ENCODE measurements at regions not wholly inside any gene's neighbourhood (a gene's known extent, or its start where the extent isn't known, plus 50 kb on each side); places are given as distances from the start of the nearest gene placed in this dataset.

- Histone ChIP-seq H3K4me1 (ENCODE audit: insufficient read depth, low read length) (no peaks in the 10 kb centered on the region), H3K36me3 (ENCODE audit: insufficient read depth, low read length) (no peaks in the 10 kb centered on the region), H3K9me3 (ENCODE audit: control insufficient read depth in 1 of 2, insufficient read depth in 1 of 2, low read length in 2 of 2) (no peaks in the 10 kb centered on the region), H3K27ac (ENCODE audit: low read depth in 1 of 2, low read length in 2 of 2) (no peak overlapping the region), H3K27me3 (ENCODE audit: control insufficient read depth in 1 of 2, insufficient read depth in 2 of 2, low read length in 2 of 2) (no peaks in the 10 kb centered on the region), H3K4me3 (ENCODE audit: low read length) (no peak overlapping the region)
- H3K27me3 Mint-ChIP-seq = peaks cover 10% of the 10 kb centered on the region
- DNase-seq (no peak), ATAC-seq (ENCODE audit: poor library complexity) (no peak)
- H3K4me3 Mint-ChIP-seq = no peak overlapping the region
- ChIA-PET CTCF (no interaction called here), POLR2A (no interaction called here)
- no peak overlapping the region for H3K27ac Mint-ChIP-seq
- intact Hi-C loops (cut with DNase I, micrococcal nuclease) = no loop called here
- no peaks in the 10 kb centered on the region for H3K36me3 Mint-ChIP-seq (ENCODE audit: low read depth)
- TF ChIP-seq CTCF (IDR thresholded peaks at IDR 0.05) = no peak
- no peaks in the 10 kb centered on the region for H3K9me3 Mint-ChIP-seq
- no peaks in the 10 kb centered on the region for H3K4me1 Mint-ChIP-seq (ENCODE audit: low read depth)
Observed at GRCh38 chr3:8154617-8155016, 347.0 kb upstream of the LMCD1 start.

DNA sequence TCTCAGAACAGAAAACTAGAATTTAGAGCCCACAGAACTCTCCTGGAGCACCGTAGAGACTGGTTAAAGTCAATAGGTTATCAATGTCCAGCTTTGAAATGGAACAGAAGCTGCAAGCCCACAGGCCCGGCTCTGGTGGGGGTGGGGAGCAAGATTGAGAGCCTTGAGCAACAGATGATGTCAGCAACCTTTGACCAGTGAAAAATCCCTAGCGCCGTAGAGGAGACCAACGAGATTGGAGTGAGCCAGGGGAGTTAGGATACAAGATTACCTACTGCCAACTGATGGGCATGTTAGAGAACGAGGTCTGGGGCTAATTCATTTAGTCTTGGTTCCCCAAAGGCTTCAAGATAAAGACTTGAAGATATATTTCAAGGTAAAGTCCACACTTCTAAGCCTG lies 345.5 kb upstream of the LMCD1 start:
- CTCF ChIA-PET = no interaction called here
- H3K4me3 ChIP-seq (ENCODE audit: low read length) = no peak overlapping the region
- intact Hi-C loops (cut with DNase I, micrococcal nuclease) = no loop called here
- no peaks in the 10 kb centered on the region for H3K4me1 ChIP-seq (ENCODE audit: insufficient read depth, low read length)
- no peaks in the 10 kb centered on the region for H3K27me3 ChIP-seq (ENCODE audit: control insufficient read depth in 1 of 2, insufficient read depth in 2 of 2, low read length in 2 of 2)
- ATAC-seq (ENCODE audit: poor library complexity) (no peak), DNase-seq (no peak)
- H3K36me3 Mint-ChIP-seq (ENCODE audit: low read depth) = no peaks in the 10 kb centered on the region
- peaks cover 9% of the 10 kb centered on the region for H3K27me3 Mint-ChIP-seq
- no peaks in the 10 kb centered on the region for H3K9me3 ChIP-seq (ENCODE audit: control insufficient read depth in 1 of 2, insufficient read depth in 1 of 2, low read length in 2 of 2)
- H3K27ac Mint-ChIP-seq = no peak overlapping the region
- POLR2A ChIA-PET = no interaction called here
- H3K4me1 Mint-ChIP-seq (ENCODE audit: low read depth) = no peaks in the 10 kb centered on the region
- TF ChIP-seq CTCF (IDR thresholded peaks at IDR 0.05) = no peak
- no peaks in the 10 kb centered on the region for H3K9me3 Mint-ChIP-seq
- no peak overlapping the region for H3K27ac ChIP-seq (ENCODE audit: low read depth in 1 of 2, low read length in 2 of 2)
- H3K36me3 ChIP-seq (ENCODE audit: insufficient read depth, low read length) = no peaks in the 10 kb centered on the region
- no peak overlapping the region for H3K4me3 Mint-ChIP-seq

DNA sequence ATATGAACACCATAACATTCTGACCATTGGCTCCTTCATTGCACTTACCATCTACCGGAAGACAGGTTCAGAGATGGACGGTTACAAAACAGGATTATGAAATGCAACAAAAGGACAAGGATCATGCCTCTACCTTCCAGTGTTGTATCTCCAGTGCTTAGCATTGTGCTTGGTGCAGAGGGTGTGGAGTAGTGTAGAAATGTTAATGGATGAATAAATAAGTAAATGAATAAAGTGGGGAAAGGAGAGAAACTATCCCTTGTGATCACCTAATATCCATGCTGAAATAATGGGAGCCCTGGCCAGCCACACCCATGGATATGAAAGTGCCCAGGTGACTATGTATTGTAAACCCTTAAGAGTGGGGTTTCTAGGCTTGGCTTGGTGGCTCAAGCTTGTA lies 344.8 kb upstream of the LMCD1 start:
- DNase-seq (no peak), ATAC-seq (ENCODE audit: poor library complexity) (no peak)
- no peak overlapping the region for H3K27ac Mint-ChIP-seq
- H3K4me1 Mint-ChIP-seq (ENCODE audit: low read depth) = no peaks in the 10 kb centered on the region
- H3K9me3 Mint-ChIP-seq = no peaks in the 10 kb centered on the region
- ChIA-PET CTCF (no interaction called here), POLR2A (no interaction called here)
- H3K27ac ChIP-seq (ENCODE audit: low read depth in 1 of 2, low read length in 2 of 2) = no peak overlapping the region
- H3K36me3 ChIP-seq (ENCODE audit: insufficient read depth, low read length) = no peaks in the 10 kb centered on the region
- no peaks in the 10 kb centered on the region for H3K9me3 ChIP-seq (ENCODE audit: control insufficient read depth in 1 of 2, insufficient read depth in 1 of 2, low read length in 2 of 2)
- peaks cover 9% of the 10 kb centered on the region for H3K27me3 Mint-ChIP-seq
- no peaks in the 10 kb centered on the region for H3K27me3 ChIP-seq (ENCODE audit: control insufficient read depth in 1 of 2, insufficient read depth in 2 of 2, low read length in 2 of 2)
- no peak overlapping the region for H3K4me3 ChIP-seq (ENCODE audit: low read length)
- intact Hi-C loops (cut with DNase I, micrococcal nuclease) = no loop called here
- no peaks in the 10 kb centered on the region for H3K36me3 Mint-ChIP-seq (ENCODE audit: low read depth)
- TF ChIP-seq CTCF (IDR thresholded peaks at IDR 0.05) = no peak
- no peaks in the 10 kb centered on the region for H3K4me1 ChIP-seq (ENCODE audit: insufficient read depth, low read length)
- H3K4me3 Mint-ChIP-seq = no peak overlapping the region

All from CD4-positive, alpha-beta T cell (primary cell).